Activated CD4-positive, alpha-beta memory T cell treated with anti-CD3 and anti-CD28 coated beads, Interleukin-2, amount 10 ng/mL, durations not matched to agents 7 days and 5 days (primary cell): ENCODE measurements at regions not wholly inside any gene's neighbourhood (a gene's known extent, or its start where the extent isn't known, plus 50 kb on each side); places are given as distances from the start of the nearest gene placed in this dataset.
"Not testable (repeated sequence)": the region's sequence is repeated elsewhere in the genome, so short reads cannot be mapped to it uniquely, and the experiment has no call there.

Source experiments
- CTCF ChIA-PET: fragments of 350-600 bp; sonication (Branson Sonifier 250); formaldehyde crosslinking; loops from one replicate; lab custom pipeline; 2021; ENCODE audit warnings: antibody characterized with exemption, inconsistent platforms; lab: Charles Lee
- POLR2A ChIA-PET: fragments of 350-600 bp; sonication (Branson Sonifier 250); formaldehyde crosslinking; loops from one replicate; lab custom pipeline; 2021; ENCODE audit warnings: antibody characterized with exemption; lab: Charles Lee
- DNase-seq: peaks from one replicate; pipeline ENCODE4 v3.0.0-alpha.2; 2020
- H3K27ac Mint-ChIP-seq: one replicate; pipeline ENCODE4 v1.8.0; 2021; ENCODE audit warnings: mild to moderate bottlenecking, mixed read lengths
- H3K27me3 Mint-ChIP-seq: one replicate; pipeline ENCODE4 v1.8.0; 2021; ENCODE audit warnings: mixed read lengths
- H3K36me3 Mint-ChIP-seq: one replicate; pipeline ENCODE4 v1.8.0; 2021; ENCODE audit warnings: low read depth, mixed read lengths
- H3K4me1 Mint-ChIP-seq: one replicate; pipeline ENCODE4 v1.8.0; 2021; ENCODE audit warnings: mixed read lengths
- H3K4me3 Mint-ChIP-seq: one replicate; pipeline ENCODE4 v1.8.0; 2021; ENCODE audit warnings: mild to moderate bottlenecking, mixed read lengths
- H3K9me3 Mint-ChIP-seq: one replicate; pipeline ENCODE4 v1.8.0; 2021; ENCODE audit warnings: mixed read lengths

DNA sequence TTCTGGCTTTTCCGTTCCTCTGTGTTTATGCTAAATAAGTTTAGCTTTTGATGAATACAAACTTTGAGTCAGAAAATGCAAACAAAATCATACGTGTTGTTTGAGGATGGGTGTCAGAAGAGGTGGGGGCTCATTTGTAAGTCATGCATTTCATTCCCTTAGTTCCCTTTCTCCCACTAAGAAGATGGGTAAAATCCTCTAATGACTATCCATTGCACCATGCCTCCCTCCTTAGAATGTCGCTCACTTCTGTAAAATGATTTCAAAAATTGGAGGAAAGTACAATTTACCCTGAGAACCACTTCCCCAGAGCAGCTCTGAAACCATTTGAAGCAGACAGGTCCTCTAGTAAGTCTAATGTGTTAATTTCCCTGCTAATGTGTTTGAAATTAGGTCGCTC, 629.6 kb upstream of the VRK2 start:
- H3K27me3 Mint-ChIP-seq, result no peaks in the 10 kb centered on the region

GRCh38 chr2:57418859-57419346, 627.7 kb upstream of the VRK2 start:
- H3K27me3 Mint-ChIP-seq, H3K4me1 Mint-ChIP-seq, DNase-seq, H3K36me3 Mint-ChIP-seq, CTCF ChIA-PET, H3K9me3 Mint-ChIP-seq, H3K4me3 Mint-ChIP-seq, POLR2A ChIA-PET, H3K27ac Mint-ChIP-seq: not testable (repeated sequence)

More for the DNA sequence above, 629.6 kb upstream of the VRK2 start:
- POLR2A ChIA-PET, result no interaction called here
- DNase-seq, result no peak
- Mint-ChIP-seq H3K4me1 (no peaks in the 10 kb centered on the region), H3K4me3 (no peak overlapping the region), H3K36me3 (no peaks in the 10 kb centered on the region), H3K9me3 (peaks cover 9% of the 10 kb centered on the region), H3K27ac (no peak overlapping the region)
- CTCF ChIA-PET, result interaction anchor here (1.1 kb wide), 1 partner anchor 10 kb away, joined by 3 read pairs; no protein-coding TSS in a partner anchor

DNA sequence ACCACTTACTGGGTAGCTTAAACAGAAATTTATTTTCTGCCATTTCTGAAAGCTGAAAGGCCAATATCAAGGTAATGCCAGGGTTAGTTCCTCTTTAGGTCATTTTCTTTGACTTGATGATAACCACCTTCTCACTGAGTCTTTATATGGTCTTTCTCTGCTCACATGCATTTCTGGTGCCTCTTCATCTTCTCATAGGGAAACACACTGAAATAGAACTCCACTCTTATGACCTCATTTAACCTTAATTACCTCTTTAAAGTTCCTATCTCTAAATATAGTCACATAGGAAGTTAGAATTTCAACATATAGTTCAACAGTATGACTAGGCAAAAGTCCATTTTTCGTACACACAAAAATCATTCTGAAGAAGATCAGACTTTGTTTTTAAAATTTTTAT, 616.8 kb upstream of the VRK2 start:
- no peak overlapping the region for H3K4me3 Mint-ChIP-seq

GRCh38 chr2:57432528-57432927, 614.1 kb upstream of the VRK2 start:
- ChIA-PET CTCF (interaction anchor here (1.1 kb wide), 1 partner anchor 31 kb away, joined by 3 read pairs; no protein-coding TSS in a partner anchor), POLR2A (no interaction called here)
- Mint-ChIP-seq H3K4me3 (no peak overlapping the region), H3K9me3 (peaks cover 3% of the 10 kb centered on the region), H3K4me1 (no peaks in the 10 kb centered on the region), H3K27me3 (no peaks in the 10 kb centered on the region), H3K36me3 (no peaks in the 10 kb centered on the region), H3K27ac (no peak overlapping the region)
- no peak for DNase-seq

More for the DNA sequence above, 616.8 kb upstream of the VRK2 start:
- no peaks in the 10 kb centered on the region for H3K36me3 Mint-ChIP-seq
- DNase-seq, result no peak
- H3K9me3 Mint-ChIP-seq, result peaks cover 5% of the 10 kb centered on the region
- no peak overlapping the region for H3K27ac Mint-ChIP-seq
- no peaks in the 10 kb centered on the region for H3K27me3 Mint-ChIP-seq
- POLR2A ChIA-PET, result no interaction called here
- CTCF ChIA-PET, result no interaction called here
- no peaks in the 10 kb centered on the region for H3K4me1 Mint-ChIP-seq

DNA sequence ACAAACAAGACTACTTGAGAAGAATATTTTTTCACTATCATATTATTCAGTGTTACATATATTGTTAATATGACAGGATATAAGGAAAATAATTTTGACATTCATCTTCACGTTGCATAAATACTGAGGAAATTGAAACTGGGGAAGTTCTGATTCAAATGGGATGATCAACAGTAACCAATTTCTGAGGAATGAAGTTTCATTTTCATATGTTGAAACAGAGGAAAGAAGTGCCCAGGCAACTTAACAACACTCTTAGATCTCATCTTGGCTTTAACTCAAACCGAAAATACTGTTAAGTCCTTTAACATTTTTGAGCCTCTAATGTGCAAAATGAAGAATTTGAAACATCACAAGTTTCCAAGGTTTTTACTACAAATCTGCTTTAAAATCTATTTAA, 612.2 kb upstream of the VRK2 start:
- no peaks in the 10 kb centered on the region for H3K36me3 Mint-ChIP-seq
- no peak for DNase-seq
- no peak overlapping the region for H3K4me3 Mint-ChIP-seq
- CTCF ChIA-PET, result no interaction called here
- H3K9me3 Mint-ChIP-seq, result peaks cover 3% of the 10 kb centered on the region
- no peaks in the 10 kb centered on the region for H3K4me1 Mint-ChIP-seq
- H3K27ac Mint-ChIP-seq, result no peak overlapping the region
- H3K27me3 Mint-ChIP-seq, result no peaks in the 10 kb centered on the region
- POLR2A ChIA-PET, result no interaction called here

- ChIA-PET CTCF (no interaction called here), POLR2A (no interaction called here)
- no peaks in the 10 kb centered on the region for H3K36me3 Mint-ChIP-seq
- no peaks in the 10 kb centered on the region for H3K27me3 Mint-ChIP-seq
- no peak overlapping the region for H3K27ac Mint-ChIP-seq
- DNase-seq, result no peak
- H3K9me3 Mint-ChIP-seq, result peaks cover 3% of the 10 kb centered on the region
- no peak overlapping the region for H3K4me3 Mint-ChIP-seq
- H3K4me1 Mint-ChIP-seq, result no peaks in the 10 kb centered on the region
These were observed 611.6 kb upstream of the VRK2 start for GRCh38 chr2:57434972-57435371.

DNA sequence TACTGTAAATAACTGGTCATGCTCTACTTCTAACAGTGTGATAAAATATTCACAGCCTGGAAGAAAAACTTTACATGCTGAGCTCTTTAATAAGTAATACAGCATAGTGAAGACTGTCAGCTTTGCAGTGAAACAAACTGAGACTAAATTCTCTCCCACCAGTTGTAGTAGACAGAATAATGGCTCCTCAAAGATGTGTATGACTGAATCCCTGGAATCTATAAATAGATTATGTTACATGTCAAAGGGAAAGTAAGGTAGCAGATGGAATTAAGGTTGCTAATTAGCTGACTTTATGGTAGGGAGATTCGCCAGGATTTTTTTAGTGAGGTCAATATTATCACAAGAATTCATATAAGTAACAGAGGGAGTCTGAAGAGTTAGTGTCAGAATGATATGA, 609.5 kb upstream of the VRK2 start:
- DNase-seq, result no peak
- no peaks in the 10 kb centered on the region for H3K36me3 Mint-ChIP-seq
- H3K9me3 Mint-ChIP-seq, result peaks cover 4% of the 10 kb centered on the region
- H3K27ac Mint-ChIP-seq, result no peak overlapping the region
- H3K4me3 Mint-ChIP-seq, result no peak overlapping the region
- no peaks in the 10 kb centered on the region for H3K4me1 Mint-ChIP-seq
- ChIA-PET CTCF (no interaction called here), POLR2A (no interaction called here)
- no peaks in the 10 kb centered on the region for H3K27me3 Mint-ChIP-seq

GRCh38 chr2:57440437-57440836, 606.2 kb upstream of the VRK2 start:
- Mint-ChIP-seq H3K4me3 (no peak overlapping the region), H3K27ac (no peak overlapping the region), H3K27me3 (no peaks in the 10 kb centered on the region), H3K36me3 (no peaks in the 10 kb centered on the region), H3K9me3 (peaks cover 7% of the 10 kb centered on the region), H3K4me1 (no peaks in the 10 kb centered on the region)
- ChIA-PET POLR2A (no interaction called here), CTCF (no interaction called here)
- DNase-seq, result no peak

GRCh38 chr2:57443086-57443485, 603.5 kb upstream of the VRK2 start:
- Mint-ChIP-seq H3K27me3 (no peaks in the 10 kb centered on the region), H3K36me3 (no peaks in the 10 kb centered on the region)
- CTCF ChIA-PET, result no interaction called here

GRCh38 chr2:57443973-57444521, 602.6 kb upstream of the VRK2 start:
- Mint-ChIP-seq H3K4me1 (no peaks in the 10 kb centered on the region), H3K36me3 (no peaks in the 10 kb centered on the region), H3K27ac (no peak overlapping the region), H3K27me3 (no peaks in the 10 kb centered on the region), H3K4me3 (no peak overlapping the region), H3K9me3 (peaks cover 6% of the 10 kb centered on the region)
- DNase-seq, result no peak
- CTCF ChIA-PET, result no interaction called here
- POLR2A ChIA-PET, result no interaction called here

More at GRCh38 chr2:57443086-57443485, 603.5 kb upstream of the VRK2 start:
- no peak for DNase-seq
- H3K4me1 Mint-ChIP-seq, result no peaks in the 10 kb centered on the region
- H3K4me3 Mint-ChIP-seq, result no peak overlapping the region
- POLR2A ChIA-PET, result no interaction called here
- peaks cover 7% of the 10 kb centered on the region for H3K9me3 Mint-ChIP-seq
- no peak overlapping the region for H3K27ac Mint-ChIP-seq

DNA sequence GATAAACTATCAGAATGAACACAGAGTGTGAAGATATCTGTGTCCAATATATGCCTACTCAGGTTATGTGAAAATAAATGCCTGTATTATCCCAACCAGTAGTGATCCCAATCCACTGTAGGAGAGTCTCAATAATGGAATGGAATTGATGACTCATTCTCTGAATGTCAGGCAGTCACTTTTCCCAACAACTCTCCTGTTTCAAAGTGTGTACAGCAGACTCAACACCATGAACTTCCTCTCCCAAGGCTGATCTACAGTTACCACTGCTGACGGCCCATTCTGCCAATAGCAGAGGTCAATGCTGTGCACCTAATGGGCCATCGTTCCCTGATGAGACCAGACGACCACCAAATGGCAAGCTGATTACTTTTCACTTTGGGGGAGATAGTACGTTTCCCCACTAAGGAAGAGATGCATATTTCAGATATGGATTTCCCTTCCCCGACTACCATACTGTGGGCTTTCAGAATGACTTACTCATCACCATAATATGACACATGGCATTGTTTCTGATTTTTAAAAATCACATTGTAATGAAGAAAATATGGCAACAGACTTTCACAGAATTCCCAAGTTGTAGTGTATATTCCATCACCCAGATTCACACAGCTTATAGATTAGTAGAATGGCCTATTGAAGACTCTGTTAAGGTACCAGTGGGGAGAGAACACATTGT, 601.7 kb upstream of the VRK2 start:
- Mint-ChIP-seq H3K27ac (no peak overlapping the region), H3K27me3 (no peaks in the 10 kb centered on the region), H3K9me3 (peaks cover 8% of the 10 kb centered on the region), H3K4me3 (no peak overlapping the region), H3K4me1 (no peaks in the 10 kb centered on the region), H3K36me3 (no peaks in the 10 kb centered on the region)
- DNase-seq, result no peak
- CTCF ChIA-PET, result no interaction called here
- POLR2A ChIA-PET, result no interaction called here

DNA sequence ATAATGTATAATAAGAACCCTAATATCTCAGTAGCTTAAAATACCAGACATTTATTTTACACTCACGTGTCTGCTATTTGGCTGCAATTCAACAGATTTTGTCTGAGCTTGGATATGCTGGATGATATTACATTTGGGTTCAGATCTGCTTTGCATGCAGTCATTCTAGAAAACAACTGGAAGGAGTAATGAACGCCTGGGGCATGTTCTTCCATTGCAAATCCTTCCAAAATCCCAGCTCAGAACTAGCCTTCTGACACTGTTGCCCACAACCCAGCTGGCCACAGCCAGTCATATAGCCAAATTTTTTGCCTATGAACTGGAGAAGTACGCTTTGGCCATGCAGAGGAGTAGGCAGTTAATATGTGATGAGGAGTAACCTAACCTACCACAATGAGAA, 597.8 kb upstream of the VRK2 start:
- no peak overlapping the region for H3K4me3 Mint-ChIP-seq
- POLR2A ChIA-PET, result no interaction called here
- no peak overlapping the region for H3K27ac Mint-ChIP-seq
- no peaks in the 10 kb centered on the region for H3K27me3 Mint-ChIP-seq
- DNase-seq, result no peak
- no peaks in the 10 kb centered on the region for H3K4me1 Mint-ChIP-seq
- peaks cover 5% of the 10 kb centered on the region for H3K9me3 Mint-ChIP-seq
- H3K36me3 Mint-ChIP-seq, result no peaks in the 10 kb centered on the region
- CTCF ChIA-PET, result no interaction called here

- no peaks in the 10 kb centered on the region for H3K27me3 Mint-ChIP-seq
- CTCF ChIA-PET, result no interaction called here
- peaks cover 4% of the 10 kb centered on the region for H3K9me3 Mint-ChIP-seq
- H3K4me1 Mint-ChIP-seq, result no peaks in the 10 kb centered on the region
- POLR2A ChIA-PET, result no interaction called here
- H3K36me3 Mint-ChIP-seq, result no peaks in the 10 kb centered on the region
- DNase-seq, result no peak
- H3K27ac Mint-ChIP-seq, result no peak overlapping the region
- H3K4me3 Mint-ChIP-seq, result no peak overlapping the region
These were observed 596.4 kb upstream of the VRK2 start for GRCh38 chr2:57450170-57450569.

DNA sequence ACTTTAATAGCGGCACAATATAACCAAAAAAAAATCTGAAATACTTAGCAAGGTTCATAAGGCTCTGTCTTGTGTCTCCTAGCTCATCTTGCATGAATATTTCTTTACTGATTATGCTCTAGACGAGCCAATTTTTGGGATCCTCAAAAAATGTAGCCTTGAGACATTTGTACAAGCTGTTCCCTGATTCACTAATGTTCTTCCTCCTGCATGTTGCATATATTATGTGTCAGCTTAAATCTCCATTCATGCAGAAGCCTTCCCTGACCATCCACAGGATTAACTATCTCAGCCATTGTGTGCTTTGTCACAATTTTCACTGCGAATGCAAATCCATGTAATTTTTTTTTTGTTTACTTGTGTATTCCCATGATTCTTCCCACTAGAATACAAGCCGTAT, 594.0 kb upstream of the VRK2 start:
- Mint-ChIP-seq H3K36me3 (no peaks in the 10 kb centered on the region), H3K27me3 (no peaks in the 10 kb centered on the region), H3K4me1 (no peaks in the 10 kb centered on the region), H3K4me3 (no peak overlapping the region), H3K27ac (no peak overlapping the region), H3K9me3 (peaks cover 2% of the 10 kb centered on the region)
- CTCF ChIA-PET, result no interaction called here
- POLR2A ChIA-PET, result no interaction called here
- DNase-seq, result no peak
